ENCODE measurements at regions not wholly inside any gene's neighbourhood (a gene's known extent, or its start where the extent isn't known, plus 50 kb on each side); places are given as distances from the start of the nearest gene placed in this dataset.

- Histone ChIP-seq H3K79me1 (ENCODE audit: insufficient read depth, low read depth, low read length, poor library complexity, severe bottlenecking) (no peaks in the 10 kb centered on the region), H2BK120ac (ENCODE audit: low read depth, low read length, poor library complexity, severe bottlenecking) (no peak overlapping the region), H3K79me2 (ENCODE audit: insufficient read depth, low read length) (no peaks in the 10 kb centered on the region), H2BK15ac (ENCODE audit: low read depth, low read length) (no peak overlapping the region), H2BK5ac (ENCODE audit: insufficient read length, low read length) (no peak overlapping the region), H3K14ac (ENCODE audit: insufficient read depth, low read length) (no peak overlapping the region), H3K4me1 (ENCODE audit: insufficient read depth, low read length) (no peaks in the 10 kb centered on the region), H3K18ac (ENCODE audit: insufficient read length, low read depth, low read length) (no peak overlapping the region), H3K27me3 (ENCODE audit: insufficient read depth, low read length) (no peaks in the 10 kb centered on the region), H4K91ac (ENCODE audit: insufficient read length, low read depth, low read length) (no peak overlapping the region), H3K9ac (ENCODE audit: extremely low read depth, insufficient read length, low read length) (no peak overlapping the region), H4K5ac (ENCODE audit: insufficient read length, low read depth, low read length) (no peak overlapping the region), H2BK20ac (ENCODE audit: low read depth, low read length, poor library complexity, severe bottlenecking) (no peak overlapping the region), H2AFZ (ENCODE audit: low read length) (no peak overlapping the region), H3K56ac (ENCODE audit: insufficient read length, low read depth, low read length) (no peak overlapping the region), H4K8ac (replicated peaks; ENCODE audit: insufficient read length, low read depth, low read length) (no peak overlapping the region), H3K9me3 (ENCODE audit: control insufficient read depth, low read depth, low read length) (no peaks in the 10 kb centered on the region), H3T11ph (ENCODE audit: low read length) (no peak overlapping the region), H3K4me2 (ENCODE audit: insufficient read depth, insufficient read length, low read length) (no peak overlapping the region), H2AK5ac (ENCODE audit: insufficient read length, low read length) (no peak overlapping the region), H4K20me1 (ENCODE audit: control insufficient read depth, insufficient read depth, insufficient read length) (no peaks in the 10 kb centered on the region), H3K23ac (ENCODE audit: insufficient read length, low read depth, low read length) (no peak overlapping the region), H3K4ac (ENCODE audit: low read depth, low read length) (no peak overlapping the region), H3K27ac (ENCODE audit: insufficient read length, low read depth, low read length) (no peak overlapping the region), H2BK12ac (ENCODE audit: insufficient read length, low read depth, low read length) (no peak overlapping the region), H3K23me2 (ENCODE audit: insufficient read length, low read depth, low read length, poor library complexity, severe bottlenecking) (no peaks in the 10 kb centered on the region)
- TF ChIP-seq CTCF (conservative IDR thresholded peaks at IDR 0.05): no peak
- no peak for DNase-seq
- no CpG with 5 or more reads among the region's 3 CpGs for WGBS (ENCODE audit: extremely low coverage, insufficient read length, low lambda C conversion rate)
- no peak overlapping the region for H3K27ac Mint-ChIP-seq
- H3K36me3 Mint-ChIP-seq (ENCODE audit: insufficient read depth in 1 of 3, low read depth in 3 of 3): peaks cover 0 to 19% (median 17%) of the 10 kb centered on the region in 3 experiments; a peak in 5 of 7 replicates
- no peaks in the 10 kb centered on the region for H3K27me3 Mint-ChIP-seq (ENCODE audit: low read depth)
- H3K9me3 Mint-ChIP-seq: peaks cover 7 to 8% of the 10 kb centered on the region in 2 experiments
- no peak overlapping the region for H3K4me3 Mint-ChIP-seq
- H3K4me1 Mint-ChIP-seq: peaks cover 0 to 19% of the 10 kb centered on the region in 2 experiments; a peak in 2 of 4 replicates
These were observed 327.1 kb downstream of the SATB1 start for GRCh38 chr3:18097989-18098388.
